ENCODE measurements at regions not wholly inside any gene's neighbourhood (a gene's known extent, or its start where the extent isn't known, plus 50 kb on each side); places are given as distances from the start of the nearest gene placed in this dataset.

DNA sequence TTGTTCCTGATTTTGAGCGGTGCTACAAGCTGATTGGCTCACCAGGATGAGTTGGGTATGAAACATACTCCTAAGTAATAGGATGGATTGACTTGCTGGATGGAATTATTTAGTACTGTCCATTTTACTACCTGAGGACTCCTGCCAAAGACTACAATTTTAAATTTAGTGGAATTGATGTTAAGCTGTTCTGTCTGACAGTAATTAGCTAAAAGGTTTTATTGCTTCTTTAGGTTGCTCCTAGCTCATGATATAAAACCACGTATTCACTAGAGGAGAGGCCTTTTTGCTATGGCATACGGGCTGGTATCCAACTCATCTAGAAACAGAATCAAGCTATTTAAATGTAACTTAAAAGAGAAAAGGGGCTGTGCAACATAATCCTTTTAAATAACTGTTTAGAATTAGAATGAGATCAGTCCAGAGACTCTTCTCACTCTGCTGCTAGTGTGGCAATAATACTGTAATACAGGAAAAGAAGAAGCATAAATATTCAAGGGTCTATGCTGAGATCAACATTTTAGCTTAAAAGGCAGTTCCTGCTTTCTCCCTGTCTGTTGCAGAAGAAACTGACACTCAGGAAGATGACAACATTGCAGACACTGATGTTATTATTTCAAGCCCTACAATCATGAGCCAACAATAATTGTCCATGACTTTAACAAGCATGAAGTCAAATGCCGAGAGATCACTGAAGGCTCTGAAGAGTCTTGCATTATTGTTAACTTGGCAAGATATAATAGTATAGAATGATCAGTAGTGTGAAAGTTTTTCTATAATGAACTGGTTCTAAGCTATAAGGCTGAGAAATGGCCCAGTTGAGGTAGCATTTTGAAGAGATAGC lies 258.7 kb upstream of the ADGRL4 start:
- H3K36me3 Mint-ChIP-seq (ENCODE audit: low read depth): no peaks in the 10 kb centered on the region
- peaks cover 2% of the 10 kb centered on the region; the same call in 1 of the 2 replicates for H3K27me3 Mint-ChIP-seq (ENCODE audit: insufficient read depth)
- H3K4me1 Mint-ChIP-seq (ENCODE audit: low read depth): peaks cover under 1% of the 10 kb centered on the region; the same call in 1 of the 2 replicates
- H3K4me3 Mint-ChIP-seq: no peak overlapping the region
- H3K9me3 Mint-ChIP-seq: no peaks in the 10 kb centered on the region
- DNase-seq: no peak
- TF ChIP-seq, protein P1, sequence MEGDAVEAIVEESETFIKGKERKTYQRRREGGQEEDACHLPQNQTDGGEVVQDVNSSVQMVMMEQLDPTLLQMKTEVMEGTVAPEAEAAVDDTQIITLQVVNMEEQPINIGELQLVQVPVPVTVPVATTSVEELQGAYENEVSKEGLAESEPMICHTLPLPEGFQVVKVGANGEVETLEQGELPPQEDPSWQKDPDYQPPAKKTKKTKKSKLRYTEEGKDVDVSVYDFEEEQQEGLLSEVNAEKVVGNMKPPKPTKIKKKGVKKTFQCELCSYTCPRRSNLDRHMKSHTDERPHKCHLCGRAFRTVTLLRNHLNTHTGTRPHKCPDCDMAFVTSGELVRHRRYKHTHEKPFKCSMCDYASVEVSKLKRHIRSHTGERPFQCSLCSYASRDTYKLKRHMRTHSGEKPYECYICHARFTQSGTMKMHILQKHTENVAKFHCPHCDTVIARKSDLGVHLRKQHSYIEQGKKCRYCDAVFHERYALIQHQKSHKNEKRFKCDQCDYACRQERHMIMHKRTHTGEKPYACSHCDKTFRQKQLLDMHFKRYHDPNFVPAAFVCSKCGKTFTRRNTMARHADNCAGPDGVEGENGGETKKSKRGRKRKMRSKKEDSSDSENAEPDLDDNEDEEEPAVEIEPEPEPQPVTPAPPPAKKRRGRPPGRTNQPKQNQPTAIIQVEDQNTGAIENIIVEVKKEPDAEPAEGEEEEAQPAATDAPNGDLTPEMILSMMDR (IDR thresholded peaks at IDR 0.05): no peak
- no peak overlapping the region for H3K27ac Mint-ChIP-seq

DNA sequence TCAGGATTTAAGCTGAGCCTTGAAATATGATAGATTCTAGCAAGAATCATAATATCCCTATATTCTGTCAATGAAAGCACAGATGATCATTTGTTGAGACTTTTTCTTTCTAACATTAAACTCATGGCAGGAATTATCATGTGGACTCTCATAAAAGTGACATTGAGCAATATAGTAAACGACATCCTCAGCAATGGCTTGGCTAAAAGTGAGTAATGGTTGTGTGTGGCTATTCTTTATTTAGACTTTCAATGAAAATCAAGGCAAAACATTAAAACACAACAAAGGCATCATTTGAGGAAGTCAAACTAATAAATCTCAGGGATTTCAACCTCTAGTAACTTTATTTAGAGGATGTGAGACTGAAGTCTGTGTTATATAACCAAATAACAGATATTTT lies 257.8 kb upstream of the ADGRL4 start:
- DNase-seq: no peak
- H3K4me1 Mint-ChIP-seq (ENCODE audit: low read depth): peaks cover 6% of the 10 kb centered on the region; the same call in 1 of the 2 replicates
- H3K9me3 Mint-ChIP-seq: no peaks in the 10 kb centered on the region
- H3K4me3 Mint-ChIP-seq: no peak overlapping the region
- no peaks in the 10 kb centered on the region for H3K27me3 Mint-ChIP-seq (ENCODE audit: insufficient read depth)
- H3K27ac Mint-ChIP-seq: no peak overlapping the region
- TF ChIP-seq, protein P1 (IDR thresholded peaks at IDR 0.05): no peak
- no peaks in the 10 kb centered on the region for H3K36me3 Mint-ChIP-seq (ENCODE audit: low read depth)

DNA sequence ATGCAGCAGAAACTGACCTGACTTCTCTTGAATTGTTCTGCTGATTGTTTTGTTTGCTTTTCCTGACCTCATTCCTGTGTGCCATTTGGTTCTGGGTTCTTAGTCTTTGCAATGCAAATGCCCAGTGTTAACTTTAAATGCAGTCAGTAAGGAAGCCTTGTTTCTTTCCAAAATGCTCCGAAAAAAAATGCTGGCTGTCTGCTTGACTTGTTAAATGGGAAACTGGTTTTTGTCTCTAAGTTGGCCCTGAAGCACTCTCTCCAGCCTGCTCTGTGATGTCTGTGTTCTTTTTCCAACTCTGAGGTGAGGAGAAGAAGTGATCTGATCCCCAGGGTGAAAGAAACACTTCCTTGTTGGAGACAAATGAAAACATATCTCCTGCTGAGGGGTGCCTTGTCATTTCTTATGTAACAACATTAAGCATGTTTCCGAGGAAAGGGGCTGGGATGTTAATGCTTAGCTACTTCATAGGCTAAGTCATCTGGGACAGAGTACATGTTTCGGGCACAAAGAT lies 256.3 kb upstream of the ADGRL4 start:
- H3K4me3 Mint-ChIP-seq: no peak overlapping the region
- no peaks in the 10 kb centered on the region for H3K9me3 Mint-ChIP-seq
- peaks cover 6% of the 10 kb centered on the region; the same call in 1 of the 2 replicates for H3K4me1 Mint-ChIP-seq (ENCODE audit: low read depth)
- H3K36me3 Mint-ChIP-seq (ENCODE audit: low read depth): no peaks in the 10 kb centered on the region
- no peaks in the 10 kb centered on the region for H3K27me3 Mint-ChIP-seq (ENCODE audit: insufficient read depth)
- no peak overlapping the region for H3K27ac Mint-ChIP-seq
- TF ChIP-seq, protein P1 (IDR thresholded peaks at IDR 0.05): no peak
- no peak for DNase-seq

DNA sequence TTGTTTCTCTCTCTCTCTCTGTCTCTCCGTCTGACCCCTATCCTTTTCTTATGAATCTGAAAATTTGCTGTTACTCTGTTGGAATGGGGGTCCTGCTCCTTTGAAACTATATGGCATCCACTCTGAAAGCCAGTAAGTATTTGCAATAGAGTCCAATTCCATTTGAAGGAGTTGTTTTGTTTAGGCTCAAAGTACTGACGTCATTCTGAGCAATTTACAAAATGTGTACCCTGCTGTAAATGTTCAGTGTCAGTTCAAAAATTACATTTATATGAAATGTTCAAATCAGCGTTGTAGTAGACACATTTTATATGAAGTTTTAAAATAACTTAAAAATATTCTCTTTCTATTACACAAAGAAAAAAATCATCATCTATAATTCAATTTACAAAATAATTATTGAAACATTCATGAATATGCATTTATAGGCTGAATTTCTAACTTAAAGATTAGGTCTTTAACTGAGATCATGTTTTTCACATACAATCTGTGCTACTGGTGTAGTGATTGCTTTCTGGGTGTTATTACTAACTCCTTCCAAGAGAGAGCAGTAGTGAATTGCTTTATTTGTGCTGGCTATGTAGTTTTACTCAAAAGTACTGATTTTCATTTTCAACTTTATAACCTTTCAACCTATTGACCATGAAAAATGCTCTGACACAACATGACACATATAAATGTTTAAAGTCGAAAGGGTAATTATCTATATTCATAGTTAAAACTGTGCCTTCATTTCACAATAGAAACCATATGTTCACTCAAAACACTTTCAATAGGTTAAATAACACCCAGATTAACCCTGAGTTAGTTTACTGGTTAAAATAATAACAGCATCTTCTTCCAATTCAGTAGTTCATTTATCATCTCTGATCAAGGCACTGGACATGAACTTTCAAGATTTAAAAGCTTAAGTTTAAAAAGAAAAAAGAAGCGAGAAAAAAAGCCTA lies 253.1 kb upstream of the ADGRL4 start:
- Mint-ChIP-seq H3K36me3 (ENCODE audit: low read depth) (no peaks in the 10 kb centered on the region), H3K9me3 (no peaks in the 10 kb centered on the region), H3K27me3 (ENCODE audit: insufficient read depth) (no peaks in the 10 kb centered on the region), H3K4me1 (ENCODE audit: low read depth) (peaks cover 6% of the 10 kb centered on the region; the same call in 1 of the 2 replicates), H3K27ac (peak overlapping the region; percentile 36; the same call in 1 of the 2 replicates), H3K4me3 (no peak overlapping the region)
- TF ChIP-seq, protein P1 (IDR thresholded peaks at IDR 0.05): peak; percentile 81
- peak; percentile 72 for DNase-seq

DNA sequence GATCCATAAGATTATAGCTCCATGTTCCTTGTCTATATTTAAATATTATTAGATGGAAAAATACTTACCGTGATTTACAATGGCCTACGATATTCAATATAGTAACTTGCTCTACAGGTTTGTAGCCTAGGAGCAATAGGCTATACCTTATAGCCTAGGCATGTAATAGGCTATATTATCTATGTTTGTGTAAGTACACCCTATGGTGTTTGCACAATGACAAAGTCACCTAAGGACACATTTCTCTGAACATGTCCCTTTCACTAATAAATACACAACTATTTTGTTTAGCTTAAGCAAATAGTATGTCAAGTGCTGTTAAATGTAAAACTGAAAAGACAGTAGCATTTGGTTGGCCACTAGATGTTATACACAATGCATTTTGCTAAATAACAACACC lies 248.9 kb upstream of the ADGRL4 start:
- no peak overlapping the region for H3K4me3 Mint-ChIP-seq
- H3K27ac Mint-ChIP-seq: no peak overlapping the region
- no peak for DNase-seq
- no peaks in the 10 kb centered on the region for H3K9me3 Mint-ChIP-seq
- H3K36me3 Mint-ChIP-seq (ENCODE audit: low read depth): no peaks in the 10 kb centered on the region
- TF ChIP-seq, protein P1 (IDR thresholded peaks at IDR 0.05): no peak
- peaks cover 6% of the 10 kb centered on the region; the same call in 1 of the 2 replicates for H3K4me1 Mint-ChIP-seq (ENCODE audit: low read depth)
- no peaks in the 10 kb centered on the region for H3K27me3 Mint-ChIP-seq (ENCODE audit: insufficient read depth)

Measured in HFFc6 (cell line).